ENCODE measurements at regions not wholly inside any gene's neighbourhood (a gene's known extent, or its start where the extent isn't known, plus 50 kb on each side); places are given as distances from the start of the nearest gene placed in this dataset.

DNA sequence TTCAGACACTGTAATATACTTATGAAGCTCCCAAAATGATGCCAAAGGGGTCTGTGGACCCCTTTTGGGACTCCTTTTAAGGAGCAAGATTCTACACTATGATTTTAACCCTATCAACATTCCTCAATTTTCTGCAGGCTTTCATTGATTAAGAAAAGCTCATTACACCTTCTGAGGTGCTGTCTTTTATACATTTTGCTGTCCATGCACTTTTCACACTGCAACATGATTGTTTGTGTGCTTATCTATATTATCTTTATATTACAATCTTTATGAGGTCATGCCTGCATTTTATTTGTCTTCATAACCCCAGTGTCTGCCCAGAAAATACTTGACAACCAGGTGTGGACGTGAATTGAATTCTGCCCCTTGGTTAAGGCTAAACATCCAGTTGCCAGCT, 482.6 kb upstream of the ZFHX3 start:
- Histone ChIP-seq H3K4me2 (ENCODE audit: low read depth, low read length) (no peak overlapping the region), H4K20me1 (ENCODE audit: insufficient read depth, low read length) (no peaks in the 10 kb centered on the region), H3K27ac (ENCODE audit: extremely low read length, insufficient read depth, low read length) (no peak overlapping the region), H3K4me3 (replicated peaks in 1 of 3; ENCODE audit: insufficient read depth in 1 of 3, low read depth in 2 of 3, low read length in 3 of 3) (no peak overlapping the region), H3K9me3 (ENCODE audit: low read length) (no peaks in the 10 kb centered on the region), H3K79me2 (ENCODE audit: insufficient read depth, low read length) (no peaks in the 10 kb centered on the region), H3K4me1 (ENCODE audit: insufficient read depth, low read length) (no peaks in the 10 kb centered on the region), H3K36me3 (replicated peaks in 1 of 2; ENCODE audit: control insufficient read depth in 1 of 2, insufficient read depth in 2 of 2, low read length in 2 of 2) (no peaks in the 10 kb centered on the region), H2AFZ (ENCODE audit: low read length) (no peak overlapping the region), H3K27me3 (ENCODE audit: control insufficient read depth in 1 of 2, insufficient read depth in 2 of 2, low read length in 2 of 2) (peaks cover 0 to 4% of the 10 kb centered on the region in 2 experiments; a peak in 1 of 5 replicates), H3K9ac (ENCODE audit: insufficient read depth, low read depth, low read length) (no peak overlapping the region)
- TF ChIP-seq RARA (CRISPR knock-in tag; IDR thresholded peaks at IDR 0.05), result no peak
- peak; percentile 64 to 74 for TF ChIP-seq MAFK (conservative IDR thresholded peaks at IDR 0.05 in 1 of 2, IDR thresholded peaks at IDR 0.05 in 1 of 2; ENCODE audit: low read length in 2 of 2)
- TF ChIP-seq ZNF260 (CRISPR knock-in tag; IDR thresholded peaks at IDR 0.05; ENCODE audit: borderline replicate concordance, low read depth), result no peak
- TF ChIP-seq MAFF (IDR thresholded peaks at IDR 0.05; ENCODE audit: low read depth, low read length), result peak; percentile 56
- TF ChIP-seq, protein P1, sequence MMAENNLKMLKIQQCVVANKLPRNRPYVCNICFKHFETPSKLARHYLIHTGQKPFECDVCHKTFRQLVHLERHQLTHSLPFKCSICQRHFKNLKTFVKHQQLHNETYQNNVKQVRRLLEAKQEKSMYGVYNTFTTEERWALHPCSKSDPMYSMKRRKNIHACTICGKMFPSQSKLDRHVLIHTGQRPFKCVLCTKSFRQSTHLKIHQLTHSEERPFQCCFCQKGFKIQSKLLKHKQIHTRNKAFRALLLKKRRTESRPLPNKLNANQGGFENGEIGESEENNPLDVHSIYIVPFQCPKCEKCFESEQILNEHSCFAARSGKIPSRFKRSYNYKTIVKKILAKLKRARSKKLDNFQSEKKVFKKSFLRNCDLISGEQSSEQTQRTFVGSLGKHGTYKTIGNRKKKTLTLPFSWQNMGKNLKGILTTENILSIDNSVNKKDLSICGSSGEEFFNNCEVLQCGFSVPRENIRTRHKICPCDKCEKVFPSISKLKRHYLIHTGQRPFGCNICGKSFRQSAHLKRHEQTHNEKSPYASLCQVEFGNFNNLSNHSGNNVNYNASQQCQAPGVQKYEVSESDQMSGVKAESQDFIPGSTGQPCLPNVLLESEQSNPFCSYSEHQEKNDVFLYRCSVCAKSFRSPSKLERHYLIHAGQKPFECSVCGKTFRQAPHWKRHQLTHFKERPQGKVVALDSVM (CRISPR knock-in tag; IDR thresholded peaks at IDR 0.05), result no peak
- BruUV-seq (replicated peaks), result no TSS peak
- no peak for DNase-seq (ENCODE audit: low spot score)
- ChIA-PET POLR2A (no interaction called here), CTCF (ENCODE audit: low intra/inter-chr PET ratio, low total read pairs) (no interaction called here)
- 0% methylated on average over 1 of the region's 1 CpG for WGBS (ENCODE audit: low lambda C conversion rate)
- intact Hi-C loops (cut with micrococcal nuclease; ENCODE audit: unreplicated experiment) (no loop called here), in situ Hi-C loops (cut with HindIII; ENCODE audit: extremely low pct_ligation_motif_present, low pct_unique_long_range_greater_than_20kb) (no loop called here)
- no peak for ATAC-seq
- FAIRE-seq, result no peak

DNA sequence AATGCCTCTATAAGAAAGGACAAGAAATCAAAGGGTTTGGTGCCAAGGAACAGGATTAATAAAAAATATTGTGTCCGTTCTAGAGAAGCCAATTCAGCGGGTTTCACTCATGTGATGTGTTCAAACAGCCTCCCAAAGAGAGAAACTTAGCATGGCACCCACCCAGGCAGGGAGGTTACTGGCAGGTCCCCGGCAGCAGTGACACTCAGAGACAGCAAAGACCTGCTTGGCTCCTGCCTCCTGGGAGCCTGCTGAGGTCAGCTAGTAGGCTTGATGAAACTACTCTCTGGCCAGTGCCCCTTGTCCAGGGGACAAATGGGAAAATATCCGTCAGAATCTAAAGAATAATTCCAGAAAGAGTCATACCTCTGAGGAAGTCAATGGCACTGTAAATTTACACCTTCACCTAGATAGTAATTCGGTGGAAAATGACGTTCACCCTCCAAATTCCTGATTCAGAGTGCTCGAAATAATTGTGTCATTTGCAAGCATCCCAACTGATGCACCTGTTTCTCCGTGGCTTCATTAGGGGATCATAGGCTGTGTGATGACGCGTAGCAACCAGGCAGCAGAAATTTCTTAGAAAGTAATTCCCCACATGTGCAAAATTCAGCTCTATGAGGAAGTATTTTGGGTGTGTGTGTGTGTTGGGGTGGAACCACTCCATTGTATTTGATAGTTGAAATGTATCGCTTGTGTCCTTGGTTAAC, 481.5 kb upstream of the ZFHX3 start:
- 25% methylated on average over 11 of the region's 11 CpGs for WGBS (ENCODE audit: low lambda C conversion rate)
- Histone ChIP-seq H3K4me3 (replicated peaks in 1 of 3; ENCODE audit: insufficient read depth in 1 of 3, low read depth in 2 of 3, low read length in 3 of 3) (no peak overlapping the region), H2AFZ (ENCODE audit: low read length) (no peak overlapping the region), H3K4me1 (ENCODE audit: insufficient read depth, low read length) (no peaks in the 10 kb centered on the region), H4K20me1 (ENCODE audit: insufficient read depth, low read length) (no peaks in the 10 kb centered on the region), H3K36me3 (replicated peaks in 1 of 2; ENCODE audit: control insufficient read depth in 1 of 2, insufficient read depth in 2 of 2, low read length in 2 of 2) (no peaks in the 10 kb centered on the region), H3K27me3 (ENCODE audit: control insufficient read depth in 1 of 2, insufficient read depth in 2 of 2, low read length in 2 of 2) (peaks cover 0 to 9% of the 10 kb centered on the region in 2 experiments; a peak in 2 of 5 replicates), H3K79me2 (ENCODE audit: insufficient read depth, low read length) (no peaks in the 10 kb centered on the region), H3K4me2 (ENCODE audit: low read depth, low read length) (no peak overlapping the region), H3K27ac (ENCODE audit: extremely low read length, insufficient read depth, low read length) (no peak overlapping the region), H3K9me3 (ENCODE audit: low read length) (no peaks in the 10 kb centered on the region), H3K9ac (ENCODE audit: insufficient read depth, low read depth, low read length) (no peak overlapping the region)
- BruUV-seq (replicated peaks), result no TSS peak
- POLR2A ChIA-PET, result no interaction called here
- intact Hi-C loops (cut with micrococcal nuclease; ENCODE audit: unreplicated experiment), result no loop called here
- in situ Hi-C loops (cut with HindIII; ENCODE audit: extremely low pct_ligation_motif_present, low pct_unique_long_range_greater_than_20kb), result no loop called here
- FAIRE-seq (no peak), DNase-seq (ENCODE audit: low spot score) (no peak), ATAC-seq (no peak)
- CTCF ChIA-PET (ENCODE audit: low intra/inter-chr PET ratio, low total read pairs), result no interaction called here
- TF ChIP-seq MAZ (IDR thresholded peaks at IDR 0.05; ENCODE audit: borderline replicate concordance, low read depth, low read length), result no peak
- TF ChIP-seq MAZ (CRISPR knock-in tag; IDR thresholded peaks at IDR 0.05; ENCODE audit: low read depth), result no peak
- TF ChIP-seq, protein P2, sequence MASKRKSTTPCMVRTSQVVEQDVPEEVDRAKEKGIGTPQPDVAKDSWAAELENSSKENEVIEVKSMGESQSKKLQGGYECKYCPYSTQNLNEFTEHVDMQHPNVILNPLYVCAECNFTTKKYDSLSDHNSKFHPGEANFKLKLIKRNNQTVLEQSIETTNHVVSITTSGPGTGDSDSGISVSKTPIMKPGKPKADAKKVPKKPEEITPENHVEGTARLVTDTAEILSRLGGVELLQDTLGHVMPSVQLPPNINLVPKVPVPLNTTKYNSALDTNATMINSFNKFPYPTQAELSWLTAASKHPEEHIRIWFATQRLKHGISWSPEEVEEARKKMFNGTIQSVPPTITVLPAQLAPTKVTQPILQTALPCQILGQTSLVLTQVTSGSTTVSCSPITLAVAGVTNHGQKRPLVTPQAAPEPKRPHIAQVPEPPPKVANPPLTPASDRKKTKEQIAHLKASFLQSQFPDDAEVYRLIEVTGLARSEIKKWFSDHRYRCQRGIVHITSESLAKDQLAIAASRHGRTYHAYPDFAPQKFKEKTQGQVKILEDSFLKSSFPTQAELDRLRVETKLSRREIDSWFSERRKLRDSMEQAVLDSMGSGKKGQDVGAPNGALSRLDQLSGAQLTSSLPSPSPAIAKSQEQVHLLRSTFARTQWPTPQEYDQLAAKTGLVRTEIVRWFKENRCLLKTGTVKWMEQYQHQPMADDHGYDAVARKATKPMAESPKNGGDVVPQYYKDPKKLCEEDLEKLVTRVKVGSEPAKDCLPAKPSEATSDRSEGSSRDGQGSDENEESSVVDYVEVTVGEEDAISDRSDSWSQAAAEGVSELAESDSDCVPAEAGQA (IDR thresholded peaks at IDR 0.05; ENCODE audit: low read depth), result no peak
- TF ChIP-seq, protein P2 (CRISPR knock-in tag; IDR thresholded peaks at IDR 0.05; ENCODE audit: borderline replicate concordance), result no peak
- TF ChIP-seq SRSF1 (optimal IDR thresholded peaks at IDR 0.05; ENCODE audit: low read depth, low read length), result no peak

Measured in HepG2 (cell line).